ENCODE measurements at regions not wholly inside any gene's neighbourhood (a gene's known extent, or its start where the extent isn't known, plus 50 kb on each side); places are given as distances from the start of the nearest gene placed in this dataset.
"Not testable (repeated sequence)": the region's sequence is repeated elsewhere in the genome, so short reads cannot be mapped to it uniquely, and the experiment has no call there.

GRCh38 chr12:105480162-105480561, 149.7 kb downstream of the C12orf75 start:
- Mint-ChIP-seq H3K4me1 (peaks cover 2% of the 10 kb centered on the region), H3K36me3 (no peaks in the 10 kb centered on the region), H3K9me3 (no peaks in the 10 kb centered on the region), H3K27me3 (no peaks in the 10 kb centered on the region), H3K4me3 (no peak overlapping the region), H3K27ac (no peak overlapping the region)
- ATAC-seq (ENCODE audit: low read depth) (no peak), DNase-seq (no peak)
- POLR2A ChIA-PET: no interaction called here

- H3K4me1 Mint-ChIP-seq: no peaks in the 10 kb centered on the region
- POLR2A ChIA-PET: no interaction called here
- H3K9me3 Mint-ChIP-seq: no peaks in the 10 kb centered on the region
- no peak overlapping the region for H3K4me3 Mint-ChIP-seq
- ATAC-seq (ENCODE audit: low read depth): no peak
- no peaks in the 10 kb centered on the region for H3K36me3 Mint-ChIP-seq
- no peak for DNase-seq
- H3K27me3 Mint-ChIP-seq: no peaks in the 10 kb centered on the region
- H3K27ac Mint-ChIP-seq: no peak overlapping the region
Observed at GRCh38 chr12:105481392-105482300, 151.2 kb downstream of the C12orf75 start.

- ATAC-seq (ENCODE audit: low read depth): no peak
- POLR2A ChIA-PET: no interaction called here
- H3K36me3 Mint-ChIP-seq: no peaks in the 10 kb centered on the region
Observed at GRCh38 chr12:105482951-105483350, 152.5 kb downstream of the C12orf75 start.

GRCh38 chr12:105483691-105484090, 153.2 kb downstream of the C12orf75 start:
- no peak for ATAC-seq (ENCODE audit: low read depth)
- no peaks in the 10 kb centered on the region for H3K9me3 Mint-ChIP-seq
- POLR2A ChIA-PET: no interaction called here

More at GRCh38 chr12:105482951-105483350, 152.5 kb downstream of the C12orf75 start:
- Mint-ChIP-seq H3K27ac (no peak overlapping the region), H3K4me1 (no peaks in the 10 kb centered on the region), H3K9me3 (no peaks in the 10 kb centered on the region), H3K4me3 (no peak overlapping the region), H3K27me3 (no peaks in the 10 kb centered on the region)
- DNase-seq: no peak

GRCh38 chr12:105485321-105485910, 154.9 kb downstream of the C12orf75 start:
- Mint-ChIP-seq H3K9me3 (no peaks in the 10 kb centered on the region), H3K4me3 (no peak overlapping the region), H3K4me1 (no peaks in the 10 kb centered on the region), H3K27ac (no peak overlapping the region), H3K27me3 (peaks cover 4% of the 10 kb centered on the region), H3K36me3 (no peaks in the 10 kb centered on the region)
- POLR2A ChIA-PET: interaction anchor here (0.5 kb wide), 1 partner anchor 15 kb away, joined by 3 read pairs; no protein-coding TSS in a partner anchor
- DNase-seq (no peak), ATAC-seq (ENCODE audit: low read depth) (no peak)

More at GRCh38 chr12:105483691-105484090, 153.2 kb downstream of the C12orf75 start:
- Mint-ChIP-seq H3K27ac (no peak overlapping the region), H3K4me3 (no peak overlapping the region), H3K27me3 (no peaks in the 10 kb centered on the region), H3K36me3 (no peaks in the 10 kb centered on the region), H3K4me1 (no peaks in the 10 kb centered on the region)
- no peak for DNase-seq

- H3K4me3 Mint-ChIP-seq: no peak overlapping the region
- POLR2A ChIA-PET: interaction anchor here (0.5 kb wide), 1 partner anchor 15 kb away, joined by 3 read pairs; no protein-coding TSS in a partner anchor
- no peak overlapping the region for H3K27ac Mint-ChIP-seq
- ATAC-seq (ENCODE audit: low read depth): no peak
- H3K27me3 Mint-ChIP-seq: peaks cover 4% of the 10 kb centered on the region
- H3K36me3 Mint-ChIP-seq: no peaks in the 10 kb centered on the region
- no peaks in the 10 kb centered on the region for H3K4me1 Mint-ChIP-seq
- DNase-seq: no peak
- no peaks in the 10 kb centered on the region for H3K9me3 Mint-ChIP-seq
Observed at GRCh38 chr12:105485921-105486320, 155.4 kb downstream of the C12orf75 start.

GRCh38 chr12:105487963-105488362, 157.5 kb downstream of the C12orf75 start:
- POLR2A ChIA-PET: no interaction called here
- H3K36me3 Mint-ChIP-seq: no peaks in the 10 kb centered on the region
- H3K27ac Mint-ChIP-seq: no peak overlapping the region
- peaks cover 6% of the 10 kb centered on the region for H3K27me3 Mint-ChIP-seq
- H3K4me3 Mint-ChIP-seq: no peak overlapping the region
- ATAC-seq (ENCODE audit: low read depth): no peak
- no peaks in the 10 kb centered on the region for H3K9me3 Mint-ChIP-seq
- no peak for DNase-seq
- no peaks in the 10 kb centered on the region for H3K4me1 Mint-ChIP-seq

- Mint-ChIP-seq H3K4me3 (no peak overlapping the region), H3K36me3 (no peaks in the 10 kb centered on the region), H3K9me3 (peaks cover 8% of the 10 kb centered on the region), H3K27me3 (peaks cover 13% of the 10 kb centered on the region), H3K4me1 (no peaks in the 10 kb centered on the region), H3K27ac (no peak overlapping the region)
- ATAC-seq (ENCODE audit: low read depth): no peak
- POLR2A ChIA-PET: no interaction called here
- DNase-seq: no peak
Observed at GRCh38 chr12:105492591-105493545, 162.4 kb downstream of the C12orf75 start.

- Mint-ChIP-seq H3K9me3 (peaks cover 12% of the 10 kb centered on the region), H3K27ac (no peak overlapping the region), H3K36me3 (no peaks in the 10 kb centered on the region), H3K4me1 (peaks cover 3% of the 10 kb centered on the region), H3K4me3 (no peak overlapping the region), H3K27me3 (peaks cover 23% of the 10 kb centered on the region)
- ATAC-seq (ENCODE audit: low read depth): no peak
- POLR2A ChIA-PET: no interaction called here
- no peak for DNase-seq
Observed at GRCh38 chr12:105499205-105499604, 168.7 kb downstream of the C12orf75 start.

- H3K4me3 Mint-ChIP-seq; H3K27ac Mint-ChIP-seq; POLR2A ChIA-PET; H3K4me1 Mint-ChIP-seq; H3K36me3 Mint-ChIP-seq; ATAC-seq (ENCODE audit: low read depth); DNase-seq: not testable (repeated sequence)
- H3K27me3 Mint-ChIP-seq: peaks cover 22% of the 10 kb centered on the region
- H3K9me3 Mint-ChIP-seq: peaks cover 12% of the 10 kb centered on the region
Observed at GRCh38 chr12:105500676-105501075, 170.2 kb downstream of the C12orf75 start.

GRCh38 chr12:105502426-105502930, 172.0 kb downstream of the C12orf75 start:
- ATAC-seq (ENCODE audit: low read depth): no peak
- H3K9me3 Mint-ChIP-seq: peaks cover 4% of the 10 kb centered on the region
- peaks cover 20% of the 10 kb centered on the region for H3K27me3 Mint-ChIP-seq
- POLR2A ChIA-PET: no interaction called here
- H3K4me3 Mint-ChIP-seq: no peak overlapping the region
- DNase-seq: no peak
- H3K36me3 Mint-ChIP-seq: no peaks in the 10 kb centered on the region
- no peak overlapping the region for H3K27ac Mint-ChIP-seq
- H3K4me1 Mint-ChIP-seq: peaks cover 3% of the 10 kb centered on the region

GRCh38 chr12:105503619-105504018, 173.1 kb downstream of the C12orf75 start:
- no peak overlapping the region for H3K4me3 Mint-ChIP-seq
- H3K27me3 Mint-ChIP-seq: peaks cover 19% of the 10 kb centered on the region
- H3K9me3 Mint-ChIP-seq: peaks cover 3% of the 10 kb centered on the region
- DNase-seq (no peak), ATAC-seq (ENCODE audit: low read depth) (no peak)
- no peaks in the 10 kb centered on the region for H3K36me3 Mint-ChIP-seq
- no peak overlapping the region for H3K27ac Mint-ChIP-seq
- POLR2A ChIA-PET: no interaction called here
- H3K4me1 Mint-ChIP-seq: peaks cover 3% of the 10 kb centered on the region

- peaks cover 17% of the 10 kb centered on the region for H3K27me3 Mint-ChIP-seq
- no peak overlapping the region for H3K27ac Mint-ChIP-seq
- no peak for ATAC-seq (ENCODE audit: low read depth)
Observed at GRCh38 chr12:105504286-105504685, 173.8 kb downstream of the C12orf75 start.

More at GRCh38 chr12:105504286-105504685, 173.8 kb downstream of the C12orf75 start:
- Mint-ChIP-seq H3K9me3 (peaks cover 2% of the 10 kb centered on the region), H3K4me3 (no peak overlapping the region), H3K4me1 (peaks cover 3% of the 10 kb centered on the region), H3K36me3 (no peaks in the 10 kb centered on the region)
- no peak for DNase-seq
- POLR2A ChIA-PET: no interaction called here
